Parathyroid adenoma (tissue), 2 donors: ENCODE measurements at regions not wholly inside any gene's neighbourhood (a gene's known extent, or its start where the extent isn't known, plus 50 kb on each side); places are given as distances from the start of the nearest gene placed in this dataset.
A peak's percentile ranks its signal among the peaks of the same experiment; 100 is the strongest.

Experiments used
- H2AFZ ChIP-seq: fragments of 300-600 bp; sonication (generic); one replicate; pipeline ENCODE4 v1.7.0; 2017; ENCODE audit warnings: antibody characterized with exemption, mild to moderate bottlenecking
- H3K27ac ChIP-seq: fragments of 300-600 bp; sonication (generic); one replicate; pipeline ENCODE4 v1.7.0; 2017
- H3K27me3 ChIP-seq: fragments of 300-600 bp; sonication (generic); one replicate; pipeline ENCODE4 v1.7.0; 2017; ENCODE audit warnings: low read length; ENCODE audit not compliant: control insufficient read depth, insufficient read depth
- H3K36me3 ChIP-seq: fragments of 300-600 bp; sonication (generic); one replicate; pipeline ENCODE4 v1.7.0; 2017; ENCODE audit warnings: low read length; ENCODE audit not compliant: control insufficient read depth, insufficient read depth
- H3K4me1 ChIP-seq: fragments of 300-600 bp; sonication (generic); one replicate; pipeline ENCODE4 v1.7.0; 2017; ENCODE audit warnings: control low read depth
- H3K4me2 ChIP-seq: fragments of 300-600 bp; sonication (generic); one replicate; pipeline ENCODE4 v1.7.0; 2017; ENCODE audit warnings: low read length
- H3K4me3 ChIP-seq: fragments of 300-600 bp; sonication (generic); one replicate; pipeline ENCODE4 v1.7.0; 2017; ENCODE audit warnings: low read depth, low read length
- H3K79me2 ChIP-seq: fragments of 300-600 bp; sonication (generic); one replicate; pipeline ENCODE4 v1.7.0; 2017; ENCODE audit warnings: control low read depth
- H3K9ac ChIP-seq: fragments of 300-600 bp; sonication (generic); one replicate; pipeline ENCODE4 v1.7.0; 2017; ENCODE audit warnings: mild to moderate bottlenecking
- H3K9me3 ChIP-seq: fragments of 300-600 bp; sonication (generic); one replicate; pipeline ENCODE4 v1.7.0; 2017; ENCODE audit warnings: low read length; ENCODE audit not compliant: control insufficient read depth
- TF ChIP-seq, protein P1 (sequence below): fragments of 300-600 bp; sonication (generic); IDR thresholded peaks from one replicate; pipeline ENCODE4 v1.7.0; 2017; ENCODE audit warnings: antibody characterized with exemption, mild to moderate bottlenecking
- donor health status: primary hyperparathyroidism.

DNA sequence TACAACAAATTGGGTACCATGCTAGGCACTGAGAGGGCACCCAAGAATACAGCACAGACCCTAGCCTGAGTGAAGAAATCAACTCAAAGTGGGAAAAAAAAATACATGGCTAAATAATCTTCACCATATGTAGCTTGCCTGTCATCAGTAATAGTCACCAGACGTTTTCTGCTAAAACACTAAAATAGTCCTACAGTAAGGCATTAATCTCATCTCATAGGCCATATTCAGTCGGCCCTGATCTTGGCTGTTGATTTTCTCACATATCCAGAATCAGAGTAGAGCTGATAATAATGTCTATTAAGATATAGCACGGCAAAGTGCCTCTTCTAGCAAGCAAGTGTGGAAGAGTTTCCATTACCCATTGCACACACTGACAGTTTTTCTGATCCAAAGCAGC, 322.1 kb upstream of the SLC30A5 start:
- Histone ChIP-seq H3K9ac (no peak overlapping the region), H3K36me3 (no peaks in the 10 kb centered on the region), H3K4me1 (peaks cover 1% of the 10 kb centered on the region), H3K27ac (no peak overlapping the region), H2AFZ (no peak overlapping the region), H3K4me2 (no peak overlapping the region), H3K79me2 (no peaks in the 10 kb centered on the region), H3K9me3 (no peaks in the 10 kb centered on the region), H3K27me3 (no peaks in the 10 kb centered on the region), H3K4me3 (no peak overlapping the region)
- TF ChIP-seq, protein P1, sequence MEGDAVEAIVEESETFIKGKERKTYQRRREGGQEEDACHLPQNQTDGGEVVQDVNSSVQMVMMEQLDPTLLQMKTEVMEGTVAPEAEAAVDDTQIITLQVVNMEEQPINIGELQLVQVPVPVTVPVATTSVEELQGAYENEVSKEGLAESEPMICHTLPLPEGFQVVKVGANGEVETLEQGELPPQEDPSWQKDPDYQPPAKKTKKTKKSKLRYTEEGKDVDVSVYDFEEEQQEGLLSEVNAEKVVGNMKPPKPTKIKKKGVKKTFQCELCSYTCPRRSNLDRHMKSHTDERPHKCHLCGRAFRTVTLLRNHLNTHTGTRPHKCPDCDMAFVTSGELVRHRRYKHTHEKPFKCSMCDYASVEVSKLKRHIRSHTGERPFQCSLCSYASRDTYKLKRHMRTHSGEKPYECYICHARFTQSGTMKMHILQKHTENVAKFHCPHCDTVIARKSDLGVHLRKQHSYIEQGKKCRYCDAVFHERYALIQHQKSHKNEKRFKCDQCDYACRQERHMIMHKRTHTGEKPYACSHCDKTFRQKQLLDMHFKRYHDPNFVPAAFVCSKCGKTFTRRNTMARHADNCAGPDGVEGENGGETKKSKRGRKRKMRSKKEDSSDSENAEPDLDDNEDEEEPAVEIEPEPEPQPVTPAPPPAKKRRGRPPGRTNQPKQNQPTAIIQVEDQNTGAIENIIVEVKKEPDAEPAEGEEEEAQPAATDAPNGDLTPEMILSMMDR = no peak

DNA sequence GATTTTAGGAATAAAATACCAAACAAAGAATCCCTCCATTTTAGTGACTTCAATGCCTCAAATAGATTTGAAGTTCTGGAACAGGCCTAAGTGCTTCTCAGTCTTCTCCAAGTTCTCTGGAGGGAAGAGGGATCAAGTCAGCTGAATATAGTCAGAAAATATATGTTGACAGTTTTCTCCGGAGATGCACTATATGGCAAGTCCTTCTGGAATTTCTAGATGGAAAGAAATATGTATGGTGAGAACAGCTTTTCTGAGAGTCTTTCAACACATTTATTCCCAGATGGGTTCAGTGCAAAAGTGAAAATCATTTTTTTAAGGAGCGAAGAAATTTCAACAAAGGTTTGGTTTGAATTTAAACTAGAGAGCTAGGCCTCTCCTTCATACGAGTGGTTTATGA, 317.4 kb upstream of the SLC30A5 start:
- Histone ChIP-seq H3K36me3 (no peaks in the 10 kb centered on the region), H3K27me3 (no peaks in the 10 kb centered on the region), H3K79me2 (no peaks in the 10 kb centered on the region), H3K9me3 (no peaks in the 10 kb centered on the region), H2AFZ (no peak overlapping the region), H3K9ac (no peak overlapping the region), H3K4me3 (no peak overlapping the region), H3K27ac (no peak overlapping the region), H3K4me2 (no peak overlapping the region), H3K4me1 (peaks cover 6% of the 10 kb centered on the region)
- TF ChIP-seq, protein P1 = no peak

DNA sequence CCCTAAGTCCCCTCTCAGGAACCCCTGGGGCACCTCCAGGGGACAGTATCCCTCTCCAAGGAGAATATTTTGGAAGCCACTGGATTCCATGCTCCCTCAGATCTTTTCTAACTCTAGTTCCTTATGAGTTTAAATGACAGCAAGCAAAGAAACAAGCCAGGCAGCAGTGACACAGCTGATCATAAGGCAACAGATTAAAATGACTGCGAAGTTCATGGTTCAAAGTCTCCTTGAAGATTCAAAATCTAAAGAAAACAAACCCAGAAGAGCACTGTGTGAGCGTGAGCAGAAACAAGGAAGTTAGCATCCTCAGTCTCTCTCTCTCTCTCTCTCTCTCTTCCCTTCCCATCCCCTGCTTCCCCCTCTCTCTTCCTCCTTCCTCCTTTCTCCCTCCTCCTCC, 316.7 kb upstream of the SLC30A5 start:
- Histone ChIP-seq H3K9ac (no peak overlapping the region), H3K4me1 (peaks cover 6% of the 10 kb centered on the region), H3K79me2 (no peaks in the 10 kb centered on the region), H3K27ac (no peak overlapping the region), H3K4me3 (no peak overlapping the region), H3K9me3 (no peaks in the 10 kb centered on the region), H3K4me2 (no peak overlapping the region), H3K36me3 (no peaks in the 10 kb centered on the region), H2AFZ (peak overlapping the region; percentile 60), H3K27me3 (no peaks in the 10 kb centered on the region)
- TF ChIP-seq, protein P1 = no peak

DNA sequence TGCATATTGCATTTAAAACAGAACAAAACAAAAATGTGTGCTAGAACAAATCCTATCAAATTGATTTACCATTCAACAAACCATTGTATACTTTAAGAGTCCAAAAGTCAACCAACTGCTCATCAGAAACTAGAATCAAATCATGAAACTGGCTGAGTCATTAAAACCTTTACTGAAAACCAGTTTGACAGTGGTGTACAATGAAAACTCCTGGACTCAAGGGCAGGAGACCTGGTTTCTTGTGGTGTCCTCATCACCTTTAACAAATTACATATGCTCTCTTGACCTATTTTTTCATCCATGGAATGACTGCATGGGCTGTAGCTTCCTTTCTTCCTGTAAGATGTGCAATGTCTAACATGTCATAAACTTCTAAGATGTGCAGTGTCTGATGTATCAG, 315.3 kb upstream of the SLC30A5 start:
- no peak overlapping the region for H3K4me2 ChIP-seq
- H3K27ac ChIP-seq = no peak overlapping the region
- no peak overlapping the region for H3K9ac ChIP-seq
- no peaks in the 10 kb centered on the region for H3K9me3 ChIP-seq
- no peaks in the 10 kb centered on the region for H3K27me3 ChIP-seq
- TF ChIP-seq, protein P1 = no peak
- H3K4me3 ChIP-seq = no peak overlapping the region
- peak overlapping the region; percentile 25 for H2AFZ ChIP-seq
- H3K4me1 ChIP-seq = peaks cover 6% of the 10 kb centered on the region
- H3K79me2 ChIP-seq = no peaks in the 10 kb centered on the region
- H3K36me3 ChIP-seq = no peaks in the 10 kb centered on the region

DNA sequence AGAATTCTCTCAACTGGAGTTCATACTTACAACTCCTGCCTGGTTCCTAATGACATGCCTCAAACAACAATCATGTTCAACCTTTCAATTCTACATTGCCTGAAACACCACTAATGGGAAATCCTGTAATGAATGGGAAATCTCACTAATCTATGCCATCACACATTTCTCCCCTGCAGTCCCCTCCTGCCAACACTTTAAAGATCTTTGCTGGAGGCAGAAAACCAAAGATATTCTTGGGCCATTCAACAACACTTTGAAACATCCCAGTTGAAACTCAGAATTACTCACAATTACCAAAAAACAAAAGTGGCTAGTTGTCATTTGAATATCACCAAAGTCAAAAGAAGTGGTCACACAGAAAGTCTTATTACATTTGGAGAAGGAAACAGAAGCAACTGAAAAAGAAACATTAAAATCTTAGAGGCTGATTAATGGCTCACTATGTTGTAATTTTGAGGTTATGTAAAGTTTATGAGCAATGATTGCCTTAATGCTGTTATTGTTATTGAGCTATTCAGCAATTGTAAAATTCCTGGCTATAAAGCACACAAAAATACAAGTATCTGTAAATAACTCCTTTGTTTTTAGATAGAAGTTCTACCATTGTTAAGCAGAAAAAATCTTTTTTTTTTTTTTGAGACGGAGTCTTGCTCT, 313.4 kb upstream of the SLC30A5 start:
- H3K9ac ChIP-seq = no peak overlapping the region
- H3K4me2 ChIP-seq = no peak overlapping the region
- H2AFZ ChIP-seq = no peak overlapping the region
- peaks cover 6% of the 10 kb centered on the region for H3K4me1 ChIP-seq
- H3K79me2 ChIP-seq = no peaks in the 10 kb centered on the region
- H3K27ac ChIP-seq = no peak overlapping the region
- no peak overlapping the region for H3K4me3 ChIP-seq
- no peaks in the 10 kb centered on the region for H3K27me3 ChIP-seq
- no peaks in the 10 kb centered on the region for H3K36me3 ChIP-seq
- H3K9me3 ChIP-seq = no peaks in the 10 kb centered on the region
- TF ChIP-seq, protein P1 = no peak
